ENCODE measurements at regions not wholly inside any gene's neighbourhood (a gene's known extent, or its start where the extent isn't known, plus 50 kb on each side); places are given as distances from the start of the nearest gene placed in this dataset.

DNA sequence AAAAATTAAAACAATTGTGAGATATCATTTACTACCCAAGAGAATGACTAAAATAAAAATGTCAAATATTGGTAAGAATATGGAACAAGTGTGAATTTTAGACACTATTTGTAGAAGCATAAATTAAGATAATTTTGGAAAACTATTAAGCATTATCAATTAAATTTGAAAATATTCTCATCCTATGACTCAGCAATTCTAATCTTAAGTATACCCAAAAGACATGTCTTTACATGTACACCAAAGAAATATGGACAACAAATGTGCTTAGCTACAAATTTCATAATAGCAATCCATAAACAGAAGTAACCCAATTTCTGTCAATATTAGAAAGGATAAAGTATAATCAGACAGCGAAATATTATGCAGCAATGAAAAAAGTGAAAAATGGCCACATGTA is 1032.2 kb upstream of the SEMA6D start:
- TF ChIP-seq EP300 (IDR thresholded peaks at IDR 0.05; ENCODE audit: borderline replicate concordance) = no peak
- TF ChIP-seq EGR1 (IDR thresholded peaks at IDR 0.05) = no peak
- no peak for TF ChIP-seq TAF1 (IDR thresholded peaks at IDR 0.05; ENCODE audit: low read depth)
- TF ChIP-seq, protein P1, sequence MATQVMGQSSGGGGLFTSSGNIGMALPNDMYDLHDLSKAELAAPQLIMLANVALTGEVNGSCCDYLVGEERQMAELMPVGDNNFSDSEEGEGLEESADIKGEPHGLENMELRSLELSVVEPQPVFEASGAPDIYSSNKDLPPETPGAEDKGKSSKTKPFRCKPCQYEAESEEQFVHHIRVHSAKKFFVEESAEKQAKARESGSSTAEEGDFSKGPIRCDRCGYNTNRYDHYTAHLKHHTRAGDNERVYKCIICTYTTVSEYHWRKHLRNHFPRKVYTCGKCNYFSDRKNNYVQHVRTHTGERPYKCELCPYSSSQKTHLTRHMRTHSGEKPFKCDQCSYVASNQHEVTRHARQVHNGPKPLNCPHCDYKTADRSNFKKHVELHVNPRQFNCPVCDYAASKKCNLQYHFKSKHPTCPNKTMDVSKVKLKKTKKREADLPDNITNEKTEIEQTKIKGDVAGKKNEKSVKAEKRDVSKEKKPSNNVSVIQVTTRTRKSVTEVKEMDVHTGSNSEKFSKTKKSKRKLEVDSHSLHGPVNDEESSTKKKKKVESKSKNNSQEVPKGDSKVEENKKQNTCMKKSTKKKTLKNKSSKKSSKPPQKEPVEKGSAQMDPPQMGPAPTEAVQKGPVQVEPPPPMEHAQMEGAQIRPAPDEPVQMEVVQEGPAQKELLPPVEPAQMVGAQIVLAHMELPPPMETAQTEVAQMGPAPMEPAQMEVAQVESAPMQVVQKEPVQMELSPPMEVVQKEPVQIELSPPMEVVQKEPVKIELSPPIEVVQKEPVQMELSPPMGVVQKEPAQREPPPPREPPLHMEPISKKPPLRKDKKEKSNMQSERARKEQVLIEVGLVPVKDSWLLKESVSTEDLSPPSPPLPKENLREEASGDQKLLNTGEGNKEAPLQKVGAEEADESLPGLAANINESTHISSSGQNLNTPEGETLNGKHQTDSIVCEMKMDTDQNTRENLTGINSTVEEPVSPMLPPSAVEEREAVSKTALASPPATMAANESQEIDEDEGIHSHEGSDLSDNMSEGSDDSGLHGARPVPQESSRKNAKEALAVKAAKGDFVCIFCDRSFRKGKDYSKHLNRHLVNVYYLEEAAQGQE (IDR thresholded peaks at IDR 0.05; ENCODE audit: low read depth) = no peak
- TF ChIP-seq CREB1 (IDR thresholded peaks at IDR 0.05; ENCODE audit: low read depth) = no peak
- TF ChIP-seq, protein P2, sequence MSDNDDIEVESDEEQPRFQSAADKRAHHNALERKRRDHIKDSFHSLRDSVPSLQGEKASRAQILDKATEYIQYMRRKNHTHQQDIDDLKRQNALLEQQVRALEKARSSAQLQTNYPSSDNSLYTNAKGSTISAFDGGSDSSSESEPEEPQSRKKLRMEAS (IDR thresholded peaks at IDR 0.05) = no peak
- no peak for TF ChIP-seq TCF12 (IDR thresholded peaks at IDR 0.05; ENCODE audit: low read depth)
- TF ChIP-seq FOXM1 (IDR thresholded peaks at IDR 0.05; ENCODE audit: borderline replicate concordance, low read depth) = no peak
- no peak for TF ChIP-seq ZBTB7A (IDR thresholded peaks at IDR 0.05; ENCODE audit: low read depth)
- TF ChIP-seq YY1 (IDR thresholded peaks at IDR 0.05; ENCODE audit: low read depth) = no peak
- TF ChIP-seq CEBPB (IDR thresholded peaks at IDR 0.05) = no peak
- no peak for TF ChIP-seq RAD21 (IDR thresholded peaks at IDR 0.05; ENCODE audit: low read depth)
- TF ChIP-seq NFIC (IDR thresholded peaks at IDR 0.05) = no peak

DNA sequence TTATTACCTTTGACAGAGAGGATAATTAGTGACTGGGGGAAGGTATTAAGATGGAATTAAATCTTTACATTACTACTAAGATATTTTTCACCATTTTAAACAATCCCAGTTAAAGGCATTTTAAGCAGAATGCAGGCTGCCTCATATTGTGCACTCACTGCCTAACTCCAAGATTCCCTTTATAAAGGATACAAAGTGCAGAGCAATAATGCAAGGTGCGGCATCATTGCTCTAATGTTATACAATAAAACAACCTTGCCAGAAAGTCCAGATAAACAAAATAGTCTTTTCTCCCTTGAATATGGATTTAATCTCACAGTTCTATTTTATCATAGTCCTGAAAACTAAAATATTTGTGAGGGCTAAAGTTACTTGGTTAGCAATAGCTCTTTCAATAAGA is 1031.6 kb upstream of the SEMA6D start:
- TF ChIP-seq TCF12 (IDR thresholded peaks at IDR 0.05; ENCODE audit: low read depth) (no peak), NFIC (IDR thresholded peaks at IDR 0.05) (no peak), CREB1 (IDR thresholded peaks at IDR 0.05; ENCODE audit: low read depth) (no peak), EP300 (IDR thresholded peaks at IDR 0.05; ENCODE audit: borderline replicate concordance) (no peak), TEAD4 (IDR thresholded peaks at IDR 0.05) (no peak), RAD21 (IDR thresholded peaks at IDR 0.05; ENCODE audit: low read depth) (no peak), FOXM1 (IDR thresholded peaks at IDR 0.05; ENCODE audit: borderline replicate concordance, low read depth) (no peak), CEBPB (IDR thresholded peaks at IDR 0.05) (no peak), YY1 (IDR thresholded peaks at IDR 0.05; ENCODE audit: low read depth) (no peak), ZBTB7A (IDR thresholded peaks at IDR 0.05; ENCODE audit: low read depth) (no peak)
- TF ChIP-seq, protein P2 (IDR thresholded peaks at IDR 0.05) = no peak
- TF ChIP-seq, protein P1 (IDR thresholded peaks at IDR 0.05; ENCODE audit: low read depth) = no peak

DNA sequence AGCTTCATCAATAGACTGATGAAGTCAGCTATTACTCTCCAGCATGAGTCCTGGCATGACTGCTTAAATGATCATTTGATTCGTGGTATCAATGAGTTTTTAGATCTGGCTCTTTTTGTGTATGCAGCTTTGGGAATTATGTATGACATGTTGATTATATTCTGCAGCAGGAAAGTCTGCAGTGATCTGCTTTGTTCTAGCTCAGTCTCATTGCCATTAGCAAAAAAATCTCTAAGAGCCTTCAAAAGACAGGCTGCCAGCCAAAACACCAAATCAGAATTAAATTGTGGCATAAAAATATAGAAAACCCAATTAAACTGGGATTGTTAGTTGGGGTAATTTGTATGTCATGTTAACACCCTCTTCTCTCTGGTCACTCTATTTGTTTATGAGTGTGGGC is 1021.0 kb upstream of the SEMA6D start:
- TF ChIP-seq, protein P1 (IDR thresholded peaks at IDR 0.05; ENCODE audit: low read depth) = no peak
- TF ChIP-seq TAF1 (IDR thresholded peaks at IDR 0.05; ENCODE audit: low read depth) (no peak), RAD21 (IDR thresholded peaks at IDR 0.05; ENCODE audit: low read depth) (no peak), CEBPB (IDR thresholded peaks at IDR 0.05) (no peak), FOXM1 (IDR thresholded peaks at IDR 0.05; ENCODE audit: borderline replicate concordance, low read depth) (no peak)
- TF ChIP-seq, protein P3, sequence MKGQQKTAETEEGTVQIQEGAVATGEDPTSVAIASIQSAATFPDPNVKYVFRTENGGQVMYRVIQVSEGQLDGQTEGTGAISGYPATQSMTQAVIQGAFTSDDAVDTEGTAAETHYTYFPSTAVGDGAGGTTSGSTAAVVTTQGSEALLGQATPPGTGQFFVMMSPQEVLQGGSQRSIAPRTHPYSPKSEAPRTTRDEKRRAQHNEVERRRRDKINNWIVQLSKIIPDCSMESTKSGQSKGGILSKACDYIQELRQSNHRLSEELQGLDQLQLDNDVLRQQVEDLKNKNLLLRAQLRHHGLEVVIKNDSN (IDR thresholded peaks at IDR 0.05) = no peak

DNA sequence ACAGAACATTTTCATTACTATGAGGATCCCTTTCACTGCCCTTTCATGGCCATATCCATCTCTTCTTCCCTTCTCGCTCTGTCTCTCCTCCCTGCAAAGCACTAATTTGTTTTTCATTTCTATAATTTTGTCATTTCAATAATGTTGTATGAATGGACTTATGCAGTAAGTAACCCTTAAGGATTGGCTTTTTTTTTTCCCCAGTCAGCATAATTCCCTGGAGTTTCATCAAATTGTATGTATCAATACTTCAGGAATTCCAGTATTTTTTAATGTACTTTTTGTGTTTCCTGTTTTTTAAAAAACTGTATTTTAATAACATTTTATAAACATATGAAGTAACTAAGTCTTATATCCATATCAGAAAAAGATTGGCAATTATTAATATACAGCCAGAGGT is 1016.0 kb upstream of the SEMA6D start:
- TF ChIP-seq, protein P2 (IDR thresholded peaks at IDR 0.05) = no peak
- TF ChIP-seq EP300 (IDR thresholded peaks at IDR 0.05; ENCODE audit: borderline replicate concordance) = no peak
- TF ChIP-seq RAD21 (IDR thresholded peaks at IDR 0.05; ENCODE audit: low read depth) = no peak
- no peak for TF ChIP-seq CREB1 (IDR thresholded peaks at IDR 0.05; ENCODE audit: low read depth)

DNA sequence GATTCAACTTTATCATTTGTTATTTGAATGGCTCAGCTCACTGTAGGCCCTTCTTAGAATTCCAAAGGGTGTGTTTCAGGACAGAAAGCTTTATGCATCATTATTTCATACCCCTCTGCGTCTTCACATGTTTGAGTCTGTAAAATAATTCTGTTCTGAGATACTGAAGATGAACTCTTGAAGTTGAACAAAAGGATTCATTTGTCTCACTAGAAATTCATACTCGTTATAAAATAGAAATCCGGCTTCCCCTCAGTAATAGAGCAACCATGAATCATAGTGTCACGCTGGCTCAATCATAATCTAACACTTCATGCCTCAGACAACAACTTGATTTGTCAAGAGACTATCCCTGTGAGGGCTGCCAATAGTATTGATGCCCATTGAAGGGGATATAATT is 1015.4 kb upstream of the SEMA6D start:
- no peak for TF ChIP-seq FOXM1 (IDR thresholded peaks at IDR 0.05; ENCODE audit: borderline replicate concordance, low read depth)
- no peak for TF ChIP-seq YY1 (IDR thresholded peaks at IDR 0.05; ENCODE audit: low read depth)
- TF ChIP-seq TEAD4 (IDR thresholded peaks at IDR 0.05) = no peak
- TF ChIP-seq, protein P1 (IDR thresholded peaks at IDR 0.05; ENCODE audit: low read depth) = no peak
- TF ChIP-seq, protein P3 (IDR thresholded peaks at IDR 0.05) = no peak
- TF ChIP-seq TCF12 (IDR thresholded peaks at IDR 0.05; ENCODE audit: low read depth) = no peak
- TF ChIP-seq ZBTB7A (IDR thresholded peaks at IDR 0.05; ENCODE audit: low read depth) = no peak
- TF ChIP-seq CEBPB (IDR thresholded peaks at IDR 0.05) = no peak
- no peak for TF ChIP-seq EP300 (IDR thresholded peaks at IDR 0.05; ENCODE audit: borderline replicate concordance)
- TF ChIP-seq RAD21 (IDR thresholded peaks at IDR 0.05; ENCODE audit: low read depth) = no peak
- TF ChIP-seq, protein P2 (IDR thresholded peaks at IDR 0.05) = no peak
- TF ChIP-seq TAF1 (IDR thresholded peaks at IDR 0.05; ENCODE audit: low read depth) = no peak
- no peak for TF ChIP-seq CREB1 (IDR thresholded peaks at IDR 0.05; ENCODE audit: low read depth)
- TF ChIP-seq NFIC (IDR thresholded peaks at IDR 0.05) = no peak
- TF ChIP-seq EGR1 (IDR thresholded peaks at IDR 0.05) = no peak
